B cell (primary cell): ENCODE measurements at regions not wholly inside any gene's neighbourhood (a gene's known extent, or its start where the extent isn't known, plus 50 kb on each side); places are given as distances from the start of the nearest gene placed in this dataset.

ENCODE experiments used
- CTCF ChIP-seq: fragments of 200-600 bp; IDR thresholded peaks from one replicate; pipeline ENCODE4 v1.8.0; 2022; ENCODE audit warnings: antibody characterized with exemption, mild to moderate bottlenecking
- EZH2 ChIP-seq: IDR thresholded peaks from 2 replicates; pipeline ENCODE4 v1.6.1; 2012; ENCODE audit warnings: borderline replicate concordance, low read depth, mild to moderate bottlenecking, moderate library complexity, low read length; ENCODE audit not compliant: insufficient read depth, poor library complexity, severe bottlenecking

GRCh38 chr4:41839916-41840854 is 91.7 kb upstream of the PHOX2B start:
- no peak for TF ChIP-seq CTCF
- no peak for TF ChIP-seq EZH2
